Fibroblast of villous mesenchyme (primary cell): ENCODE measurements at regions not wholly inside any gene's neighbourhood (a gene's known extent, or its start where the extent isn't known, plus 50 kb on each side); places are given as distances from the start of the nearest gene placed in this dataset.
A peak's percentile ranks its signal among the peaks of the same experiment; 100 is the strongest.
"Not testable (repeated sequence)": the region's sequence is repeated elsewhere in the genome, so short reads cannot be mapped to it uniquely, and the experiment has no call there.

Source experiments
- DNase-seq: peaks from one replicate; pipeline ENCODE4 v3.0.0-alpha.2; 2010; ENCODE audit warnings: low read depth
- H3K4me3 ChIP-seq: 2 replicates; pipeline ENCODE4 v1.5.1; 2011; ENCODE audit warnings: low read depth, mild to moderate bottlenecking, low read length
- CTCF ChIP-seq: IDR thresholded peaks from 2 replicates; pipeline ENCODE4 v1.5.1; 2012; ENCODE audit warnings: low read depth, mild to moderate bottlenecking, low read length; ENCODE audit not compliant: insufficient read depth

DNA sequence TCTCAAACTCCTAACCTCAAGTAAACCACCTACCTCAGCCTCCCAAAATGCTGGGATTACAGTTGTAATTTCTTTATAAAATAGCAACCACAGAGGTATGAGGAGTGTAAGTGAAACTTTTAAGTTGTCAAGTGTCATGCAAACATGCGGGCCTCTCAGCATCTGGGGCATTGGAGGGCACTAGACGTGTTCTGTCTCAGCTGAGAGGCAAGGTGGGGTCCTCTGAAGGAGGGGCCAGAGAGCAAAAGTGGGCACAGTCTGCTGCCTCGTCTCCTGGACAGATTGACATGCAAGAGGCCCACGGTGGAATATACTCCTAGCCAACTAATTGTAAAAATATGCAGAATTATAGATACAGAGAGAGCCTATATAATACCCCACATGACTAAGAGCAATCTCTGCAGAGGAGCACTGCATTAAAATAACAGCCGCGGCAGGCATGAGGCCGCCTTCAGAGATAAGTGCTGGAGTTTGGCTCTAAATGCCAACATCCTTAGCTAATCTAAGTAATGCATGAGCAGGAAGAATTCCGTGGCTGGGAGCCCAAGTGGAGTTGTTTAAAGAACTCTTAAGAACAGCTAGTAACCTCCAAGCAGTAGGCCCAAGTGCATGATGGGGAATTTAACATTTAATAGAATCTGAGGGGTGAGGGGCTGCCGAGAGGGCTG is 87.8 kb upstream of the RNU6-1 start:
- no peak for TF ChIP-seq CTCF
- H3K4me3 ChIP-seq = no peak overlapping the region
- peak; percentile 88 for DNase-seq

DNA sequence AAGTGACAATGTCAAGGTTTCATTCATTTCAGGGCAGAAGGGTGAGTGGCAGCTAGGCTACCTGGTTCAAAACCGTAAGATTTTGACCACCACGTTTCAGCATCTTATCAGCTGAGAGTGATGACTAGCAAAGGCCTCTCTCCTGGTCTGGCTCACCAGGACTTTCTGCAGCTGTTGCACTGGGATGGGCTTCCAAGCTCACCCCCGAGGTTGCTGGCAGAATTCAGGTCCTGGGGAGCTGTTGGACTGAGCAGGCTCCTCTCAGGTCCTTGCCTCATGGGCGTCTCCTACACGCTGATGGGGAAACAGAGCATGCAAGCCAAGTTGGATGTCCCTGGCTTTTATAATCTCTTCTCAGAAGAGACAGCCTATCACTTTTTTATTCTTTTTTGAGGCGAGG is 88.8 kb upstream of the RNU6-1 start:
- TF ChIP-seq CTCF = no peak
- no peak overlapping the region for H3K4me3 ChIP-seq
- DNase-seq = no peak

GRCh38 chr15:67930720-67931119 is 90.9 kb upstream of the RNU6-1 start:
- TF ChIP-seq CTCF = no peak
- DNase-seq = no peak
- H3K4me3 ChIP-seq = no peak overlapping the region

DNA sequence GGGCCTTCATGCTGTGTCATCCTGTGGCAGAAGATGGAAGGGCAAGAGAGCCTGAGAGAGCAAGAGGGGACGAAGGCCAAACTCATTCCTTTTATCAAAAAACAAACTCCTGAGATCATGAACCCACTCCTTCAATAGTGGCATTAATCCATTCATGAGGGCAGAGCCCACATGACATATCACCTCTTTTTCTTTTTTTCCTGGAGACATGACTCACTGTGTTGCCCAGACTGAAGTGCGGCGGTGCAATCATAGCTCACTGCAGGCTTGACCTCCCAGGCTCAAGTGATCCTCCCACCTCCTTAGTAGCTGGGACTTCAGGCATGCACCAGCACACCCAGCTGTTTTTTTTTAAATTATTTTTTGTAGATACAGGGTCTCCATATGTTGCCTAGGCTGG is 92.0 kb upstream of the RNU6-1 start:
- H3K4me3 ChIP-seq = no peak overlapping the region
- no peak for TF ChIP-seq CTCF
- DNase-seq = no peak

- not testable (repeated sequence) for H3K4me3 ChIP-seq, DNase-seq
These were observed 94.3 kb upstream of the RNU6-1 start for GRCh38 chr15:67934126-67934525.

GRCh38 chr15:67935244-67935643 is 95.4 kb upstream of the RNU6-1 start:
- no peak for DNase-seq
- no peak overlapping the region for H3K4me3 ChIP-seq
- no peak for TF ChIP-seq CTCF

DNA sequence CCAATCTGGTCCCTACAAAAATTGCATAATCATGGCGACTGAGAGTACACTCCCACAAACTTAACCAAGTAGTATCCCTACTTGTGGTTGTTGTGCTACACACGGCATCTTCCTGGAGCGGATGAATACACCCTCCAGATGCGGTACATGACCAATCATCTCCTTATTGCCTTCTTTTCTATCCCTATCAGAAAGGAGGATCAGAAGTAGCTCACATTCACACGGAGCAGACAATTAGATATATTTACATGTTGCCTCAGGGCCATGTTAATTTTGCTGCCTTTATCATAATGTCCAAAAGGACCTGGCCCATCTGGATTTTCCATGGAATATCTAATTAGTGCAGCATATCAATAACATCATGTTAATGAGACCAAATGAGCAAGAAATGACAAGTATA is 96.4 kb upstream of the RNU6-1 start:
- H3K4me3 ChIP-seq = no peak overlapping the region
- no peak for TF ChIP-seq CTCF
- DNase-seq = no peak
